ENCODE measurements at regions not wholly inside any gene's neighbourhood (a gene's known extent, or its start where the extent isn't known, plus 50 kb on each side); places are given as distances from the start of the nearest gene placed in this dataset.

DNA sequence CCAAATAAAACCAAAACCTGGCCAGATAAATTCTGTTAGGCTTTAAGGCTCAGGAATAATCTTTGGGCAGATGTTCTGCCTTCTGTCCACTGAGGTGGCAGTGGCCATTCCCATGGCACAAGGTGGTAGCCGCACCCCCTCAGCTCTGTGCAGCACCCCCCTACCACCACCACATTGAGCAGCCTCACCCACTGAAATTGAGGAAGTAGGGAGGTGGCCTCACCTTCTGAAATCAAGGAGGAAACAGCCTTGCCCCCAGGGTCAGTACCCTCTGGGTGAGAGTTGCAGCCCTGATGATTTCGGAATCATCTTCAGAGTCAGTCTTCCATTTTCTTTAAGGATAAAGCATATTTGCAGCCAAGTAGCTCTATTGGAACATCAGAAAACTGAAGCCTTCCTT lies 204.8 kb upstream of the PIK3R1 start:
- Histone ChIP-seq H3K4me1 (no peaks in the 10 kb centered on the region), H3K27me3 (no peaks in the 10 kb centered on the region), H3K27ac (no peak overlapping the region), H3K9me3 (no peaks in the 10 kb centered on the region), H3K4me3 (no peak overlapping the region), H3K36me3 (no peaks in the 10 kb centered on the region)
- no peak for DNase-seq (ENCODE audit: extremely low spot score in 2 of 2)
- intact Hi-C loops (cut with DNase I) = no loop called here
- TF ChIP-seq CTCF (IDR thresholded peaks at IDR 0.05) (no peak), POLR2A (IDR thresholded peaks at IDR 0.05) (no peak), POLR2AphosphoS5 (IDR thresholded peaks at IDR 0.05; ENCODE audit: insufficient read depth in 1 of 2, low read depth in 1 of 2) (no peak)

DNA sequence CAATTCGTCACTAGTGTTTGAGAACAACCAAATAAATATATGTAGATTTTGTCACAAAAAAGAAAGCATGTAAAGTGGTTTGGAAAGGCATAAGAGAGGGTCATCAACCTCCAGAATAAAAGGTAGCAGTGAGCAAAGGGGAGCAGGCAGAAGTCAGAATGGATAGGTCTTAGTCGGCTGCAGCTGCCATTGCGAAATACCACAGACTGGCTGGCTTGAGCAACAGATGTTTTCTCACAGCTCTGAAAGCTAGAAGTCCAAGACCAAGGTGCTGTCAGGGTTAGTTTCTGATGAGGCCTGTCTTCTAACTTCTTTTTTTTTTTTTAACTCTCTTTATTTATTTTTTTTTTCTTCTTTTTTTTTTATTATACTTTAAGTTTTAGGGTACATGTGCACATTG lies 208.1 kb upstream of the PIK3R1 start:
- no peaks in the 10 kb centered on the region for H3K4me1 ChIP-seq
- no peak for DNase-seq (ENCODE audit: extremely low spot score in 2 of 2)
- H3K27ac ChIP-seq = no peak overlapping the region
- intact Hi-C loops (cut with DNase I) = no loop called here
- no peaks in the 10 kb centered on the region for H3K36me3 ChIP-seq
- no peaks in the 10 kb centered on the region for H3K9me3 ChIP-seq
- no peaks in the 10 kb centered on the region for H3K27me3 ChIP-seq
- H3K4me3 ChIP-seq = no peak overlapping the region
- no peak for TF ChIP-seq POLR2A (IDR thresholded peaks at IDR 0.05)

DNA sequence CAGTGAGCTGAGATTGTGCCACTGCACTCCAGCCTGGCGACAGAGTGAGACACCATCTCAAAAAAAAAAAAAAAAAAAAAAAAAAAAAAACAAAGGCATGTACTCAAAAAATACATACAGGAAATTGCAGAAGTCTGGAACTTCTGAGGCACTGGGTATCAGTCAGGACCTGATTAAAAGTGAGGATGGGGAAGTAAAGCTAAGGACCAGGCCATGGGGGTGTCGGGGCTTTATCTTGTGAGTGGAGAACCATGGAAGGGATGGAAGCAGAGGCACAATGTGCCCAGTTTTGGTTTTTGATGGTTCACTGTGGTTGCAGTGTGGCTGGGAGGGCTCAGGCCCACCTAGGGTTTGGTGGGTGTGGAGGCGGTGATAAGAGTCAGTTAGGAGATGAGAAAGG lies 212.7 kb upstream of the PIK3R1 start:
- peaks cover 9% of the 10 kb centered on the region for H3K4me1 ChIP-seq
- no peak overlapping the region for H3K4me3 ChIP-seq
- H3K27ac ChIP-seq = no peak overlapping the region
- H3K36me3 ChIP-seq = no peaks in the 10 kb centered on the region
- no peak for TF ChIP-seq POLR2A (IDR thresholded peaks at IDR 0.05)
- no peak for TF ChIP-seq CTCF (IDR thresholded peaks at IDR 0.05)
- no peak for TF ChIP-seq POLR2AphosphoS5 (IDR thresholded peaks at IDR 0.05; ENCODE audit: insufficient read depth in 1 of 2, low read depth in 1 of 2)
- no peak for DNase-seq (ENCODE audit: extremely low spot score in 2 of 2)
- intact Hi-C loops (cut with DNase I) = no loop called here
- H3K27me3 ChIP-seq = no peaks in the 10 kb centered on the region
- no peaks in the 10 kb centered on the region for H3K9me3 ChIP-seq

GRCh38 chr5:68000805-68001204 lies 214.8 kb upstream of the PIK3R1 start:
- Histone ChIP-seq H3K9me3 (no peaks in the 10 kb centered on the region), H3K27ac (no peak overlapping the region), H3K27me3 (no peaks in the 10 kb centered on the region), H3K36me3 (no peaks in the 10 kb centered on the region), H3K4me1 (peaks cover 9% of the 10 kb centered on the region), H3K4me3 (no peak overlapping the region)
- TF ChIP-seq POLR2A (IDR thresholded peaks at IDR 0.05) (no peak), CTCF (IDR thresholded peaks at IDR 0.05) (no peak), POLR2AphosphoS5 (IDR thresholded peaks at IDR 0.05; ENCODE audit: insufficient read depth in 1 of 2, low read depth in 1 of 2) (no peak)
- no peak for DNase-seq (ENCODE audit: extremely low spot score in 2 of 2)
- intact Hi-C loops (cut with DNase I) = no loop called here

- no peak for TF ChIP-seq POLR2A (IDR thresholded peaks at IDR 0.05)
- no peak for TF ChIP-seq POLR2AphosphoS5 (IDR thresholded peaks at IDR 0.05; ENCODE audit: insufficient read depth in 1 of 2, low read depth in 1 of 2)
- H3K27me3 ChIP-seq = no peaks in the 10 kb centered on the region
- H3K27ac ChIP-seq = no peak overlapping the region
- peaks cover 9% of the 10 kb centered on the region for H3K4me1 ChIP-seq
- no peaks in the 10 kb centered on the region for H3K36me3 ChIP-seq
- DNase-seq (ENCODE audit: extremely low spot score in 2 of 2) = no peak
- H3K9me3 ChIP-seq = no peaks in the 10 kb centered on the region
- no peak overlapping the region for H3K4me3 ChIP-seq
- intact Hi-C loops (cut with DNase I) = no loop called here
Observed at GRCh38 chr5:67999391-67999790, 216.2 kb upstream of the PIK3R1 start.

GRCh38 chr5:67998709-67999261 lies 216.8 kb upstream of the PIK3R1 start:
- Histone ChIP-seq H3K36me3 (no peaks in the 10 kb centered on the region), H3K4me1 (peaks cover 9% of the 10 kb centered on the region), H3K27ac (peak overlapping the region; percentile 60), H3K9me3 (no peaks in the 10 kb centered on the region), H3K4me3 (no peak overlapping the region), H3K27me3 (no peaks in the 10 kb centered on the region)
- intact Hi-C loops (cut with DNase I) = no loop called here
- no peak for DNase-seq (ENCODE audit: extremely low spot score in 2 of 2)
- TF ChIP-seq POLR2AphosphoS5 (IDR thresholded peaks at IDR 0.05; ENCODE audit: insufficient read depth in 1 of 2, low read depth in 1 of 2) (peak; percentile 33 to 60), CTCF (IDR thresholded peaks at IDR 0.05) (no peak), POLR2A (IDR thresholded peaks at IDR 0.05) (no peak)

All from vagina (tissue), 2 donors.